HS-27A (cell line): ENCODE measurements at regions not wholly inside any gene's neighbourhood (a gene's known extent, or its start where the extent isn't known, plus 50 kb on each side); places are given as distances from the start of the nearest gene placed in this dataset.

Experiments
- DNase-seq: peaks from one replicate; pipeline ENCODE4 v3.0.0-alpha.2; 2012; ENCODE audit warnings: low read depth, missing footprints

GRCh38 chr5:87051502-87052113, 216.1 kb upstream of the RASA1 start:
- no peak for DNase-seq

GRCh38 chr5:87053146-87053545, 214.5 kb upstream of the RASA1 start:
- no peak for DNase-seq

- DNase-seq: no peak
These were observed 212.9 kb upstream of the RASA1 start for GRCh38 chr5:87054821-87055220.

GRCh38 chr5:87061046-87061445, 206.6 kb upstream of the RASA1 start:
- DNase-seq: no peak

- no peak for DNase-seq
These were observed 198.4 kb upstream of the RASA1 start for GRCh38 chr5:87069311-87069710.

- peak; percentile 17 for DNase-seq
These were observed 197.6 kb upstream of the RASA1 start for GRCh38 chr5:87069974-87070608.

GRCh38 chr5:87074072-87074471, 193.6 kb upstream of the RASA1 start:
- DNase-seq: no peak

- DNase-seq: no peak
These were observed 192.6 kb upstream of the RASA1 start for GRCh38 chr5:87074934-87075541.

GRCh38 chr5:87076411-87076810, 191.3 kb upstream of the RASA1 start:
- no peak for DNase-seq

- DNase-seq: peak; percentile 2
These were observed 190.8 kb upstream of the RASA1 start for GRCh38 chr5:87076931-87077330.

GRCh38 chr5:87079219-87079618, 188.5 kb upstream of the RASA1 start:
- DNase-seq: no peak

GRCh38 chr5:87081016-87081415, 186.7 kb upstream of the RASA1 start:
- no peak for DNase-seq

GRCh38 chr5:87081511-87082372, 185.9 kb upstream of the RASA1 start:
- DNase-seq: no peak

GRCh38 chr5:87094347-87094746, 173.3 kb upstream of the RASA1 start:
- no peak for DNase-seq

- DNase-seq: no peak
These were observed 172.8 kb upstream of the RASA1 start for GRCh38 chr5:87094833-87095232.

GRCh38 chr5:87095787-87096186, 171.9 kb upstream of the RASA1 start:
- no peak for DNase-seq

GRCh38 chr5:87097664-87098063, 170.0 kb upstream of the RASA1 start:
- DNase-seq: no peak

GRCh38 chr5:87099291-87099839, 168.3 kb upstream of the RASA1 start:
- DNase-seq: no peak

- no peak for DNase-seq
These were observed 167.7 kb upstream of the RASA1 start for GRCh38 chr5:87099968-87100367.

GRCh38 chr5:87101321-87101720, 166.4 kb upstream of the RASA1 start:
- no peak for DNase-seq

- no peak for DNase-seq
These were observed 164.8 kb upstream of the RASA1 start for GRCh38 chr5:87102841-87103240.

- no peak for DNase-seq
These were observed 163.9 kb upstream of the RASA1 start for GRCh38 chr5:87103616-87104287.
